Fibroblast of skin of left biceps (primary cell): ENCODE measurements at regions not wholly inside any gene's neighbourhood (a gene's known extent, or its start where the extent isn't known, plus 50 kb on each side); places are given as distances from the start of the nearest gene placed in this dataset.
A peak's percentile ranks its signal among the peaks of the same experiment; 100 is the strongest.
"Not testable (repeated sequence)": the region's sequence is repeated elsewhere in the genome, so short reads cannot be mapped to it uniquely, and the experiment has no call there.

Experiments used
- DNase-seq, 2 experiments: peaks; one replicate each; pipeline ENCODE4 v3.0.0-alpha.2; 2013; ENCODE audit warnings: low read depth in 2 of 2

GRCh38 chr6:12348530-12349511, 58.7 kb downstream of the EDN1 start:
- DNase-seq: peak; percentile 45 to 50

GRCh38 chr6:12350644-12351170, 60.5 kb downstream of the EDN1 start:
- no peak for DNase-seq

GRCh38 chr6:12351672-12352071, 61.5 kb downstream of the EDN1 start:
- DNase-seq: no peak

- DNase-seq: no peak
Observed at GRCh38 chr6:12353731-12354130, 63.6 kb downstream of the EDN1 start.

GRCh38 chr6:12354499-12354898, 64.3 kb downstream of the EDN1 start:
- peak in 1 of 2 experiments; percentile 31 for DNase-seq

- no peak for DNase-seq
Observed at GRCh38 chr6:12355354-12355753, 65.2 kb downstream of the EDN1 start.

GRCh38 chr6:12356431-12356830, 66.3 kb downstream of the EDN1 start:
- no peak for DNase-seq

GRCh38 chr6:12356983-12357972, 67.1 kb downstream of the EDN1 start:
- DNase-seq: no peak

GRCh38 chr6:12359036-12359435, 68.9 kb downstream of the EDN1 start:
- no peak for DNase-seq

GRCh38 chr6:12361042-12361765, 71.0 kb downstream of the EDN1 start:
- no peak for DNase-seq

- not testable (repeated sequence) for DNase-seq
Observed at GRCh38 chr6:12363277-12363650, 73.1 kb downstream of the EDN1 start.

- no peak for DNase-seq
Observed at GRCh38 chr6:12363651-12364381, 73.7 kb downstream of the EDN1 start.

- no peak for DNase-seq
Observed at GRCh38 chr6:12364621-12365020, 74.5 kb downstream of the EDN1 start.

GRCh38 chr6:12366731-12367130, 76.6 kb downstream of the EDN1 start:
- DNase-seq: no peak

- no peak for DNase-seq
Observed at GRCh38 chr6:12367412-12367811, 77.3 kb downstream of the EDN1 start.

- no peak for DNase-seq
Observed at GRCh38 chr6:12369355-12369754, 79.2 kb downstream of the EDN1 start.

- DNase-seq: no peak
Observed at GRCh38 chr6:12369781-12370262, 79.7 kb downstream of the EDN1 start.

GRCh38 chr6:12371151-12371550, 81.0 kb downstream of the EDN1 start:
- DNase-seq: no peak

- DNase-seq: no peak
Observed at GRCh38 chr6:12371641-12372146, 81.5 kb downstream of the EDN1 start.

- DNase-seq: no peak
Observed at GRCh38 chr6:12379181-12379580, 89.0 kb downstream of the EDN1 start.
